22Rv1 (cell line): ENCODE measurements at regions not wholly inside any gene's neighbourhood (a gene's known extent, or its start where the extent isn't known, plus 50 kb on each side); places are given as distances from the start of the nearest gene placed in this dataset.

ENCODE experiments used
- H3K27ac ChIP-seq: fragments of 450-650 bp; 2 replicates; pipeline ENCODE4 v1.5.1; 2017
- ZFX ChIP-seq: fragments of 450-650 bp; IDR thresholded peaks from 2 replicates; pipeline ENCODE4 v1.6.1; 2017; ENCODE audit warnings: antibody characterized with exemption, borderline replicate concordance
- TF ChIP-seq, protein P1 (sequence below): fragments of 450-650 bp; IDR thresholded peaks from 2 replicates; pipeline ENCODE4 v1.5.1; 2017; ENCODE audit warnings: mild to moderate bottlenecking

GRCh38 chr10:108578258-108578657 lies 1345.1 kb downstream of the XPNPEP1 start:
- H3K27ac ChIP-seq = no peak overlapping the region
- no peak for TF ChIP-seq ZFX
- TF ChIP-seq, protein P1, sequence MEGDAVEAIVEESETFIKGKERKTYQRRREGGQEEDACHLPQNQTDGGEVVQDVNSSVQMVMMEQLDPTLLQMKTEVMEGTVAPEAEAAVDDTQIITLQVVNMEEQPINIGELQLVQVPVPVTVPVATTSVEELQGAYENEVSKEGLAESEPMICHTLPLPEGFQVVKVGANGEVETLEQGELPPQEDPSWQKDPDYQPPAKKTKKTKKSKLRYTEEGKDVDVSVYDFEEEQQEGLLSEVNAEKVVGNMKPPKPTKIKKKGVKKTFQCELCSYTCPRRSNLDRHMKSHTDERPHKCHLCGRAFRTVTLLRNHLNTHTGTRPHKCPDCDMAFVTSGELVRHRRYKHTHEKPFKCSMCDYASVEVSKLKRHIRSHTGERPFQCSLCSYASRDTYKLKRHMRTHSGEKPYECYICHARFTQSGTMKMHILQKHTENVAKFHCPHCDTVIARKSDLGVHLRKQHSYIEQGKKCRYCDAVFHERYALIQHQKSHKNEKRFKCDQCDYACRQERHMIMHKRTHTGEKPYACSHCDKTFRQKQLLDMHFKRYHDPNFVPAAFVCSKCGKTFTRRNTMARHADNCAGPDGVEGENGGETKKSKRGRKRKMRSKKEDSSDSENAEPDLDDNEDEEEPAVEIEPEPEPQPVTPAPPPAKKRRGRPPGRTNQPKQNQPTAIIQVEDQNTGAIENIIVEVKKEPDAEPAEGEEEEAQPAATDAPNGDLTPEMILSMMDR = no peak

DNA sequence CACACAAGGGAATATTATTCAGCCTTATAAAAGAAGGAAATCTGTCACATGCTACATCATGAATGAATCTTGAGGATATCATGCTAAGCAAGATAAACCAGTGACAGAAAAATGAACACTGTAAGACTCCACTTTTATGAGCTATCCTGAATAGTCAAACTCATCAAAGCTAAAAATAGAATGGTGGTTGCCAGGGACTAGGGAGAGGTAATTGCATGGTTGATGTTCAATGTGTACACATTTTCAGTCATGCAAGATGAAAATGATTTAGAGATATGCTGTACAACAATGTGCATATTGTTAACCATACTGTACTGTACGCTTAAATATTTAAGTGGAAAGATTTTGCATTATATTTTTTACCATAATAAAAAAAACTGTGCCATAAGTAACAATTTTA lies 1349.1 kb downstream of the XPNPEP1 start:
- no peak overlapping the region for H3K27ac ChIP-seq
- TF ChIP-seq, protein P1 = no peak
- no peak for TF ChIP-seq ZFX

GRCh38 chr10:108568824-108569223 lies 1354.5 kb downstream of the XPNPEP1 start:
- H3K27ac ChIP-seq = no peak overlapping the region
- no peak for TF ChIP-seq ZFX
- TF ChIP-seq, protein P1 = no peak

GRCh38 chr10:108567899-108568752 lies 1355.2 kb downstream of the XPNPEP1 start:
- no peak overlapping the region for H3K27ac ChIP-seq
- TF ChIP-seq, protein P1 = no peak
- TF ChIP-seq ZFX = no peak

- no peak for TF ChIP-seq ZFX
- no peak overlapping the region for H3K27ac ChIP-seq
Observed at GRCh38 chr10:108566316-108567107, 1356.8 kb downstream of the XPNPEP1 start.

DNA sequence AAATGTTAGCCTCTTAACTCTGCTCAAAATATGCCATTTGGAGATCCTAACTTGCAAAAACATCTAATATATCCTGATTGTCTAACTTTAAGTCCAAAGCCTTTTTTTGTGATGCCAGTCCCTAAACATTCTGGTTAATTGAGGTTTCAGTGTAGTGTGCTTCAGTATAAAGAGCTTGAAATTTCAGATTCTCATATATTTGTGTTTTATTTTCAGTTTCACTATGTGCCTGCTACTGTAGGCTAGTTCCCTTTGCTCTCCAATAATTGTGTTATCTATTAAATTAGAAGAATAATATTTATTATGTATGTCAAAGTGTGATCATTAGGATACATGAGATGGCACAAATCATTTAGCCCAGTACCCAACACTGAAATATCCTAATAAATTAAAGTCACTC lies 1361.2 kb downstream of the XPNPEP1 start:
- no peak for TF ChIP-seq ZFX
- TF ChIP-seq, protein P1 = no peak
- H3K27ac ChIP-seq = no peak overlapping the region

GRCh38 chr10:108561649-108562048 lies 1361.7 kb downstream of the XPNPEP1 start:
- no peak overlapping the region for H3K27ac ChIP-seq
- no peak for TF ChIP-seq ZFX
- TF ChIP-seq, protein P1 = no peak
